Thyroid gland (tissue), 4 donors: ENCODE measurements at regions not wholly inside any gene's neighbourhood (a gene's known extent, or its start where the extent isn't known, plus 50 kb on each side); places are given as distances from the start of the nearest gene placed in this dataset.

Source experiments
- DNase-seq, 2 donors: peaks; one replicate each; pipeline ENCODE4 v3.0.0-alpha.2; 2019
- H3K27ac ChIP-seq, 3 donors: fragments of 200-600 bp; sonication (generic); 1 replicate in 2 of 3; 2 replicates in 1 of 3; pipeline ENCODE4 v1.5.1; 2016 to 2019; ENCODE audit warnings: mild to moderate bottlenecking in 1 of 3, moderate library complexity in 1 of 3
- H3K27me3 ChIP-seq: fragments of 200-600 bp; sonication (generic); one replicate; pipeline ENCODE4 v1.5.1; 2019
- H3K36me3 ChIP-seq, 2 donors: fragments of 200-600 bp; sonication (generic); one replicate each; pipeline ENCODE4 v1.5.1; 2016 to 2019
- H3K4me1 ChIP-seq, 2 donors: fragments of 200-600 bp; sonication (generic); one replicate each; pipeline ENCODE4 v1.5.1; 2017 to 2019
- H3K4me3 ChIP-seq, 3 donors: fragments of 200-600 bp; sonication (generic); replicated peaks in 1 of 3; 1 replicate in 2 of 3; 2 replicates in 1 of 3; pipeline ENCODE4 v1.5.1; 2016; ENCODE audit warnings: mild to moderate bottlenecking in 1 of 3
- H3K9me3 ChIP-seq: fragments of 200-600 bp; sonication (generic); one replicate; pipeline ENCODE4 v1.5.1; 2017
- POLR2A ChIP-seq, 2 donors: fragments of 450-650 bp; IDR thresholded peaks; one replicate each; pipeline ENCODE4 v1.6.1; 2017; ENCODE audit warnings: antibody characterized with exemption in 2 of 2, mild to moderate bottlenecking in 2 of 2, moderate library complexity in 1 of 2
- WGBS, 2 donors: methylation state at CpG; one replicate each; pipeline ENCODE4 v1.1.5; 2017; 5-methylcytosine and 5-hydroxymethylcytosine counted together
- intact Hi-C: fragments of 100-400 bp; cut with DNase I; formaldehyde crosslinking; loops from one replicate; pipeline ENCODE4 v1.15.1; 2023
- TF ChIP-seq, protein P1 (sequence below), 6 experiments: fragments of 200-600 bp in 3 of 6; fragments of 450-650 bp in 3 of 6; sonication (generic) in 3 of 6; IDR thresholded peaks; one replicate each; pipeline ENCODE4 v1.5.1; 2016 to 2019; ENCODE audit warnings: antibody characterized with exemption in 6 of 6, mild to moderate bottlenecking in 2 of 6, inconsistent platforms in 1 of 6, moderate library complexity in 1 of 6

DNA sequence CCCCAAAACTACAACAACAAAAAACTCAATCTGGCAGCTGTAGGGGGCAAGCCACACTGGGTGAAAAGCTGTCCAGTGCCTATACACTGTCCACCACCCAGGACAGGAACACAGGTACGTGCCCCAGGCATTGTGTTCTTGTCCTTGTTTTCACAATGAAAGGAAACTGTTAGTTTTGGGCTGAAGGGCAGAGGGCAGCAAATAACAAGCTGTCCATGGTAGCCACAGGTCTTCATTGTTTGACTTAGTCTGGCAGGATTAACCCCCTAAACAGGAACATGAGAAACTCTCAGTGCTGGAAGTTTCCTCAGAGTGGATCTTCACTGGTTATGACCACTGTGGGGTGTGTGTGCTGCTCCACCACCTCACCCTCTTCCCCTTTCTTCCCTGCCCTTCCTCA is 224.6 kb upstream of the N4BP1 start:
- no peaks in the 10 kb centered on the region for H3K27me3 ChIP-seq
- WGBS, 2 donors: 17 to 25% methylated on average over 1 of the region's 1 CpG
- H3K4me1 ChIP-seq: no peaks in the 10 kb centered on the region
- H3K9me3 ChIP-seq: no peaks in the 10 kb centered on the region
- TF ChIP-seq, protein P1, sequence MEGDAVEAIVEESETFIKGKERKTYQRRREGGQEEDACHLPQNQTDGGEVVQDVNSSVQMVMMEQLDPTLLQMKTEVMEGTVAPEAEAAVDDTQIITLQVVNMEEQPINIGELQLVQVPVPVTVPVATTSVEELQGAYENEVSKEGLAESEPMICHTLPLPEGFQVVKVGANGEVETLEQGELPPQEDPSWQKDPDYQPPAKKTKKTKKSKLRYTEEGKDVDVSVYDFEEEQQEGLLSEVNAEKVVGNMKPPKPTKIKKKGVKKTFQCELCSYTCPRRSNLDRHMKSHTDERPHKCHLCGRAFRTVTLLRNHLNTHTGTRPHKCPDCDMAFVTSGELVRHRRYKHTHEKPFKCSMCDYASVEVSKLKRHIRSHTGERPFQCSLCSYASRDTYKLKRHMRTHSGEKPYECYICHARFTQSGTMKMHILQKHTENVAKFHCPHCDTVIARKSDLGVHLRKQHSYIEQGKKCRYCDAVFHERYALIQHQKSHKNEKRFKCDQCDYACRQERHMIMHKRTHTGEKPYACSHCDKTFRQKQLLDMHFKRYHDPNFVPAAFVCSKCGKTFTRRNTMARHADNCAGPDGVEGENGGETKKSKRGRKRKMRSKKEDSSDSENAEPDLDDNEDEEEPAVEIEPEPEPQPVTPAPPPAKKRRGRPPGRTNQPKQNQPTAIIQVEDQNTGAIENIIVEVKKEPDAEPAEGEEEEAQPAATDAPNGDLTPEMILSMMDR (IDR thresholded peaks at IDR 0.05): peak in 1 of 6 experiments; percentile 18
- TF ChIP-seq POLR2A (IDR thresholded peaks at IDR 0.05): no peak
- H3K36me3 ChIP-seq: no peaks in the 10 kb centered on the region
- no peak overlapping the region for H3K27ac ChIP-seq
- intact Hi-C loops: no loop called here
- DNase-seq: no peak
- H3K4me3 ChIP-seq: no peak overlapping the region

DNA sequence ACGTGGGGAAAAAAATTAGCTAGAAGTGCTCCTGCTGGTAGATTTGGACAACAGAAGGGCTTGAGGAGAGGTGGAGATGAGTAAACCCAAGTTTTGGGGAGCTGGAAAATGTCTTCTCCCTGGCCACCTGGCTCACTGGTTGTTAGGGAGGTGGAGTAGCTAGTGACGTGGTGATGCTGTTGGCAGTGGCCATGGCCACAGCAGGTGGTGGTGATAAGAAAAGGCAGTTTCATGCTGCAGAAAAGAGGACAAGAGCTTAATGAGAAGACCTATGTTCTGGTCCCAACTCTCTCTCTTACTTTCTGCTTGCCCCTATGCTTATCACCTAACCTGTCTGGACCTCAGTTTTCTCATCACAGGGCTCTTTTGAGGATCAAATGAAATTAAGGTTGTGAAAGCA is 223.5 kb upstream of the N4BP1 start:
- 74 to 75% methylated on average over 2 of the region's 2 CpGs for WGBS, 2 donors
- no peak overlapping the region for H3K4me3 ChIP-seq
- intact Hi-C loops: no loop called here
- TF ChIP-seq, protein P1 (IDR thresholded peaks at IDR 0.05): no peak
- no peak for TF ChIP-seq POLR2A (IDR thresholded peaks at IDR 0.05)
- H3K9me3 ChIP-seq: no peaks in the 10 kb centered on the region
- DNase-seq: no peak
- H3K27ac ChIP-seq: no peak overlapping the region
- H3K4me1 ChIP-seq: no peaks in the 10 kb centered on the region
- no peaks in the 10 kb centered on the region for H3K36me3 ChIP-seq
- H3K27me3 ChIP-seq: no peaks in the 10 kb centered on the region

DNA sequence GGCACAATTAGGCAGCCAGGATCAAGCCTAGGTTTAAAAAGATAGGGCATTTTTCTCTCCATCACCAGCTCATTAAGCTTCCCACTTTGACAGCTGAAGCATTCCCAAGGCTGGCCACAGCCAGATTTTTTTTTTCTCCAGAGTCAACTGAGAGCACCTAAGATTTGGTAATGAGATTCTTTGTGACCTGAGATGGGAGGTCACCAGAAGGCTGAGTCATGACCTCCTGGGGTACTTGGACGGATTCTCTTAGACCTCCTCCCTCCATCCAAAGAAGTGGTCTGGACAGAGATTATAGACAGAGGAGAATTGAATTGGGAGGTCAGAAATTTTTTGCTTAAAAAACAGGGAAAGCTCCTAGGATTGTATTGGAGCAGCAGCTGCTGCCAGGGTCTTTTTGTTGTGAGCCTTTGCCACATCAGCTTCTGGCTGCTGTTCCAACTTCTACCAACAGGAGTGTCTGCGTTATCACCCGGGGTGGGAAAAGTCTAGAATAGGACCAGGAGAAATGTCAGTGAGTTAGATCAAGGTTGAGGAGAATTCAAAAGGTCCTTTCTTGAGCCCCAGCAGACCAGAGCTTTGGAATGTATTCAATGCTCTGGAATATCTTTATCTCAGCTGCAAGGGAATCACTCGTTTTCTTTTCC is 221.2 kb upstream of the N4BP1 start:
- H3K27me3 ChIP-seq: no peaks in the 10 kb centered on the region
- WGBS, 2 donors: 33 to 43% methylated on average over 4 of the region's 4 CpGs
- intact Hi-C loops: no loop called here
- no peaks in the 10 kb centered on the region for H3K4me1 ChIP-seq
- no peaks in the 10 kb centered on the region for H3K36me3 ChIP-seq
- no peak overlapping the region for H3K27ac ChIP-seq
- DNase-seq: no peak
- no peaks in the 10 kb centered on the region for H3K9me3 ChIP-seq
- TF ChIP-seq POLR2A (IDR thresholded peaks at IDR 0.05): no peak
- TF ChIP-seq, protein P1 (IDR thresholded peaks at IDR 0.05): peak in 1 of 6 experiments; percentile 6
- no peak overlapping the region for H3K4me3 ChIP-seq

DNA sequence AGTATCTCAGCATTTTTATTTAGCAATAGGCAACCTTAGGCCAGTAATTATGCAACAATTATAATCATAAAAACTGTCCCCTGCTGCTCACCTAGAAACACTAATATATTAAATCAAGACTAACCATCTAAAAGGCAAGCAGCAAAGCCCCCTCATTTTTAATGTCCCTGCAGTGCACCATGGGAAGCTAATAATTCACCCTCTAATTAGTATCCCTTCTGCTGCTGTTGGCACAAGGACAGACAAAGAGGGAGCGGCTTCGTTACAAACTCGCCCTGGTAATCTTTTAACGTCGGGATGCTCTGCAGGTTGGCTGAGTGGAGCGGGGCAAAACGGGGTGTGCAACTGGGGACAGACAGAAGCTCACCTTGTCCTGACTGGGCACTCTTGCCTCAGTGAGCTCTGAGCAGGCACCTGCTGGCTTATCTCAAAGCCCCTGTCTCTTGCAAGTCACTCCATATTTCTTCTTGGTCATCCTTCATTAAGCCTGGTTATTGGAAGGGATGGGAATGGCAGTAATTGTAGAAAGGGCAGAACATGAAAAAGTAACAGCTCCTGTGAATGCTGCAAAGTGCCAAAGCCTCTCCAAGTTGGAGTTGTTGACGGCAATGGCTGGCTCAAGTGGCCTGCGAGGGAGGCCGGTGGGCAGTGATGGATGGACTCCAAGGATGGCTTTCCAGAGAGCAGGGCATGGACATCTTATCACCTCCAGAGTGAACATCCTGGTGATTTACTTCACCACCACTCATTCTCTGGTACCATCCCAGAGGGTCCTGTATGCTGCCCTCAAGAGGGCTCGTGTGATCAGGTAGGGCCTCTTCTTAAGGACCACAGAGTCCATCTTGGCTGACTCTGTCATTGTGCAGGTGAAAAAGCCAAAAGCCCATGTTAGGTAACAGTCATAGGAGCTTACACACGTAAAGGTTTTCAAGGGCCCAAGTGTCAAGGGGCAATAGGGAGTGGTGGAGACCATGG is 219.6 kb upstream of the N4BP1 start:
- no peaks in the 10 kb centered on the region for H3K27me3 ChIP-seq
- 75 to 79% methylated on average over 12 of the region's 12 CpGs for WGBS, 2 donors
- no peaks in the 10 kb centered on the region for H3K4me1 ChIP-seq
- H3K36me3 ChIP-seq: no peaks in the 10 kb centered on the region
- DNase-seq: no peak
- TF ChIP-seq, protein P1 (IDR thresholded peaks at IDR 0.05): no peak
- no peak for TF ChIP-seq POLR2A (IDR thresholded peaks at IDR 0.05)
- no peak overlapping the region for H3K27ac ChIP-seq
- intact Hi-C loops: no loop called here
- no peaks in the 10 kb centered on the region for H3K9me3 ChIP-seq
- no peak overlapping the region for H3K4me3 ChIP-seq

DNA sequence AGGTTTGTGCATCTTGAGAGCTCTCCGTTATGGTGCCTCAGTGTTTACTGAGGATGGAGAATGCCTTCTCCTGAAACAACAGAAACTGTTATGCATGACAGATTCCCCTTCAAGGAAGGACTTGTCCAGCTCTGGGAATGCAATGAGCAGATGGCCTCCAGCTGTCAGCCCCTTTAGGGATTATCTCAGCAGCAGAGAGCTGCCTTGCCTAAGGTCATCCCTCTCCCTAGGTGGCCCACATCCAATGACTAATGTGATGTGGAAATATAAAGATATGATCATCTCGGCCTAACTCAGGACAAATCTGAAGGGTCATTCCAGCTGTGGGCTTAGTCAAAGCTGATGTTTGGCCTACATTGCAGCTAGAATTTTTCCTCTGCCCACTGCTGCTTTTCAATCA is 214.3 kb upstream of the N4BP1 start:
- DNase-seq: no peak
- no peaks in the 10 kb centered on the region for H3K27me3 ChIP-seq
- no peaks in the 10 kb centered on the region for H3K36me3 ChIP-seq
- no peak overlapping the region for H3K4me3 ChIP-seq
- 39 to 44% methylated on average over 2 of the region's 2 CpGs for WGBS, 2 donors
- H3K9me3 ChIP-seq: no peaks in the 10 kb centered on the region
- TF ChIP-seq, protein P1 (IDR thresholded peaks at IDR 0.05): no peak
- TF ChIP-seq POLR2A (IDR thresholded peaks at IDR 0.05): no peak
- no peaks in the 10 kb centered on the region for H3K4me1 ChIP-seq
- intact Hi-C loops: no loop called here
- no peak overlapping the region for H3K27ac ChIP-seq
